Lower leg skin (tissue), 3 donors: ENCODE measurements at regions not wholly inside any gene's neighbourhood (a gene's known extent, or its start where the extent isn't known, plus 50 kb on each side); places are given as distances from the start of the nearest gene placed in this dataset.

Experiments used
- POLR2A ChIP-seq, 2 donors: fragments of 450-650 bp; IDR thresholded peaks; one replicate each; pipeline ENCODE4 v1.6.1; 2016 to 2017; ENCODE audit warnings: antibody characterized with exemption in 2 of 2, mild to moderate bottlenecking in 1 of 2, moderate library complexity in 1 of 2
- TF ChIP-seq, protein P1 (sequence below), 3 donors: fragments of 450-650 bp; IDR thresholded peaks; one replicate each; pipeline ENCODE4 v1.5.1; 2016; ENCODE audit warnings: antibody characterized with exemption in 3 of 3, mild to moderate bottlenecking in 3 of 3, moderate library complexity in 2 of 3

- TF ChIP-seq, protein P1, sequence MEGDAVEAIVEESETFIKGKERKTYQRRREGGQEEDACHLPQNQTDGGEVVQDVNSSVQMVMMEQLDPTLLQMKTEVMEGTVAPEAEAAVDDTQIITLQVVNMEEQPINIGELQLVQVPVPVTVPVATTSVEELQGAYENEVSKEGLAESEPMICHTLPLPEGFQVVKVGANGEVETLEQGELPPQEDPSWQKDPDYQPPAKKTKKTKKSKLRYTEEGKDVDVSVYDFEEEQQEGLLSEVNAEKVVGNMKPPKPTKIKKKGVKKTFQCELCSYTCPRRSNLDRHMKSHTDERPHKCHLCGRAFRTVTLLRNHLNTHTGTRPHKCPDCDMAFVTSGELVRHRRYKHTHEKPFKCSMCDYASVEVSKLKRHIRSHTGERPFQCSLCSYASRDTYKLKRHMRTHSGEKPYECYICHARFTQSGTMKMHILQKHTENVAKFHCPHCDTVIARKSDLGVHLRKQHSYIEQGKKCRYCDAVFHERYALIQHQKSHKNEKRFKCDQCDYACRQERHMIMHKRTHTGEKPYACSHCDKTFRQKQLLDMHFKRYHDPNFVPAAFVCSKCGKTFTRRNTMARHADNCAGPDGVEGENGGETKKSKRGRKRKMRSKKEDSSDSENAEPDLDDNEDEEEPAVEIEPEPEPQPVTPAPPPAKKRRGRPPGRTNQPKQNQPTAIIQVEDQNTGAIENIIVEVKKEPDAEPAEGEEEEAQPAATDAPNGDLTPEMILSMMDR (IDR thresholded peaks at IDR 0.05): no peak
- TF ChIP-seq POLR2A (IDR thresholded peaks at IDR 0.05): no peak
Measured at GRCh38 chr7:116334555-116334954, 124.2 kb downstream of the TES start.
